ENCODE measurements at regions not wholly inside any gene's neighbourhood (a gene's known extent, or its start where the extent isn't known, plus 50 kb on each side); places are given as distances from the start of the nearest gene placed in this dataset.

GRCh38 chr2:129802290-129802689 lies 177.2 kb upstream of the RAB6C start:
- intact Hi-C loops (cut with micrococcal nuclease; ENCODE audit: unreplicated experiment) = no loop called here
- H3K9me3 Mint-ChIP-seq (ENCODE audit: unreplicated experiment) = no peaks in the 10 kb centered on the region
- DNase-seq = no peak
- BruUV-seq (replicated peaks) = no TSS peak
- TF ChIP-seq, protein P1, sequence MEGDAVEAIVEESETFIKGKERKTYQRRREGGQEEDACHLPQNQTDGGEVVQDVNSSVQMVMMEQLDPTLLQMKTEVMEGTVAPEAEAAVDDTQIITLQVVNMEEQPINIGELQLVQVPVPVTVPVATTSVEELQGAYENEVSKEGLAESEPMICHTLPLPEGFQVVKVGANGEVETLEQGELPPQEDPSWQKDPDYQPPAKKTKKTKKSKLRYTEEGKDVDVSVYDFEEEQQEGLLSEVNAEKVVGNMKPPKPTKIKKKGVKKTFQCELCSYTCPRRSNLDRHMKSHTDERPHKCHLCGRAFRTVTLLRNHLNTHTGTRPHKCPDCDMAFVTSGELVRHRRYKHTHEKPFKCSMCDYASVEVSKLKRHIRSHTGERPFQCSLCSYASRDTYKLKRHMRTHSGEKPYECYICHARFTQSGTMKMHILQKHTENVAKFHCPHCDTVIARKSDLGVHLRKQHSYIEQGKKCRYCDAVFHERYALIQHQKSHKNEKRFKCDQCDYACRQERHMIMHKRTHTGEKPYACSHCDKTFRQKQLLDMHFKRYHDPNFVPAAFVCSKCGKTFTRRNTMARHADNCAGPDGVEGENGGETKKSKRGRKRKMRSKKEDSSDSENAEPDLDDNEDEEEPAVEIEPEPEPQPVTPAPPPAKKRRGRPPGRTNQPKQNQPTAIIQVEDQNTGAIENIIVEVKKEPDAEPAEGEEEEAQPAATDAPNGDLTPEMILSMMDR (IDR thresholded peaks at IDR 0.05; ENCODE audit: insufficient read depth in 1 of 2, low read depth in 1 of 2, low read length in 1 of 2, severe bottlenecking in 1 of 2, unreplicated experiment in 1 of 2) = no peak
- Histone ChIP-seq H3K4me1 (no peaks in the 10 kb centered on the region), H3K9me3 (no peaks in the 10 kb centered on the region), H3K27me3 (replicated peaks; ENCODE audit: control insufficient read depth, insufficient read depth, low read length) (no peaks in the 10 kb centered on the region), H3K4me3 (ENCODE audit: low read depth, low read length) (no peak overlapping the region), H3K36me3 (ENCODE audit: control insufficient read depth, insufficient read depth, low read length) (no peaks in the 10 kb centered on the region)
- POLR2A ChIA-PET = no interaction called here
- CTCF ChIA-PET = no interaction called here
- no peak overlapping the region for H3K4me3 Mint-ChIP-seq (ENCODE audit: unreplicated experiment)
- peaks cover 16% of the 10 kb centered on the region for H3K27me3 Mint-ChIP-seq (ENCODE audit: insufficient read depth, unreplicated experiment)
- no peak overlapping the region for H3K27ac Mint-ChIP-seq (ENCODE audit: unreplicated experiment)
- no peaks in the 10 kb centered on the region for H3K4me1 Mint-ChIP-seq (ENCODE audit: low read depth, unreplicated experiment)
- no peaks in the 10 kb centered on the region for H3K36me3 Mint-ChIP-seq (ENCODE audit: insufficient read depth, unreplicated experiment)

GRCh38 chr2:129803032-129803431 lies 176.4 kb upstream of the RAB6C start:
- no peaks in the 10 kb centered on the region for H3K4me1 Mint-ChIP-seq (ENCODE audit: low read depth, unreplicated experiment)
- H3K27me3 ChIP-seq (replicated peaks; ENCODE audit: control insufficient read depth, insufficient read depth, low read length) = no peaks in the 10 kb centered on the region

GRCh38 chr2:129803871-129804270 lies 175.6 kb upstream of the RAB6C start:
- no TSS peak for BruUV-seq (replicated peaks)

More at GRCh38 chr2:129803032-129803431, 176.4 kb upstream of the RAB6C start:
- no peaks in the 10 kb centered on the region for H3K36me3 ChIP-seq (ENCODE audit: control insufficient read depth, insufficient read depth, low read length)
- ChIA-PET POLR2A (no interaction called here), CTCF (no interaction called here)
- no TSS peak for BruUV-seq (replicated peaks)
- Mint-ChIP-seq H3K36me3 (ENCODE audit: insufficient read depth, unreplicated experiment) (no peaks in the 10 kb centered on the region), H3K9me3 (ENCODE audit: unreplicated experiment) (no peaks in the 10 kb centered on the region), H3K27me3 (ENCODE audit: insufficient read depth, unreplicated experiment) (peaks cover 15% of the 10 kb centered on the region), H3K4me3 (ENCODE audit: unreplicated experiment) (no peak overlapping the region), H3K27ac (ENCODE audit: unreplicated experiment) (no peak overlapping the region)
- DNase-seq = no peak
- H3K4me3 ChIP-seq (ENCODE audit: low read depth, low read length) = no peak overlapping the region
- no peaks in the 10 kb centered on the region for H3K9me3 ChIP-seq
- intact Hi-C loops (cut with micrococcal nuclease; ENCODE audit: unreplicated experiment) = no loop called here
- no peaks in the 10 kb centered on the region for H3K4me1 ChIP-seq
- TF ChIP-seq, protein P1 (IDR thresholded peaks at IDR 0.05; ENCODE audit: insufficient read depth in 1 of 2, low read depth in 1 of 2, low read length in 1 of 2, severe bottlenecking in 1 of 2, unreplicated experiment in 1 of 2) = no peak

More at GRCh38 chr2:129803871-129804270, 175.6 kb upstream of the RAB6C start:
- Mint-ChIP-seq H3K27ac (ENCODE audit: unreplicated experiment) (no peak overlapping the region), H3K27me3 (ENCODE audit: insufficient read depth, unreplicated experiment) (peaks cover 17% of the 10 kb centered on the region), H3K9me3 (ENCODE audit: unreplicated experiment) (no peaks in the 10 kb centered on the region), H3K36me3 (ENCODE audit: insufficient read depth, unreplicated experiment) (no peaks in the 10 kb centered on the region), H3K4me1 (ENCODE audit: low read depth, unreplicated experiment) (no peaks in the 10 kb centered on the region), H3K4me3 (ENCODE audit: unreplicated experiment) (no peak overlapping the region)
- Histone ChIP-seq H3K4me3 (ENCODE audit: low read depth, low read length) (no peak overlapping the region), H3K27me3 (replicated peaks; ENCODE audit: control insufficient read depth, insufficient read depth, low read length) (no peaks in the 10 kb centered on the region), H3K4me1 (no peaks in the 10 kb centered on the region), H3K9me3 (no peaks in the 10 kb centered on the region), H3K36me3 (ENCODE audit: control insufficient read depth, insufficient read depth, low read length) (no peaks in the 10 kb centered on the region)
- no peak for DNase-seq
- TF ChIP-seq, protein P1 (IDR thresholded peaks at IDR 0.05; ENCODE audit: insufficient read depth in 1 of 2, low read depth in 1 of 2, low read length in 1 of 2, severe bottlenecking in 1 of 2, unreplicated experiment in 1 of 2) = no peak
- CTCF ChIA-PET = no interaction called here
- intact Hi-C loops (cut with micrococcal nuclease; ENCODE audit: unreplicated experiment) = no loop called here
- POLR2A ChIA-PET = no interaction called here

Data from Caco-2 (cell line).